ENCODE measurements at regions not wholly inside any gene's neighbourhood (a gene's known extent, or its start where the extent isn't known, plus 50 kb on each side); places are given as distances from the start of the nearest gene placed in this dataset.

DNA sequence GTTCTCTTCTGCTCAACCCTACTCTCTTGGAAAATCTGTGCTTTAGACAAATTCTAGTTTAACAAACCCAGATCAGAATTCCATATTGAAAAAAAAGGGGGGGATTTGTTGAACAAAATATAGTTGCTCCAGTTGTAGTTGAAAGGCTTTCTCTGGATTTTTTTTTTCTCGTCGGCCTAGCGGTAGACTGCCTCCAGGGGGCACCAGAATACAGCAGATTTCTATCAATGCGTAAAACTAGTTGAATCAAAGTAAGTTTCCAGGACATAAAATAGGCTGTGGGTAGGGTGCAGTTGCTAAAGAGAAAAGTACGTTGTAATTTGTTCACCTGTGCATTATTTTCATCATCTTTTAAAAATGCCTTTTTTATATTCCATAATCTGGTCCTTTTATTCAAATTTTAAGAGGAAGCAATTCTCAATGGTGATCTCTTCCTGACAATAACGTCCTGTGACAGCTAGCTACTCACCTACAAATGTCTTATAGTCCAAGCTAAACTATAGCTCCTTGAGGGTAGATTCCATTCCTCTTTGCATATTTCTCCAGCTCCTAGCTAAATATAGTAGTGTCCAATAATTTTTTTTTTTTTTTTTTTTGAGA is 105.4 kb downstream of the PERP start:
- Mint-ChIP-seq H3K27me3 (peaks cover 13% of the 10 kb centered on the region), H3K36me3 (peaks cover under 1% of the 10 kb centered on the region), H3K4me3 (no peak overlapping the region), H3K4me1 (peaks cover 23% of the 10 kb centered on the region), H3K27ac (no peak overlapping the region), H3K9me3 (peaks cover 2% of the 10 kb centered on the region)
- CTCF ChIA-PET: interaction anchor here (0.6 to 6.9 kb wide), 10 partner anchors 21 to 511 kb away, joined by 3 to 69 read pairs (median 4); no protein-coding TSS in a partner anchor
- peak; percentile 76 for DNase-seq

DNA sequence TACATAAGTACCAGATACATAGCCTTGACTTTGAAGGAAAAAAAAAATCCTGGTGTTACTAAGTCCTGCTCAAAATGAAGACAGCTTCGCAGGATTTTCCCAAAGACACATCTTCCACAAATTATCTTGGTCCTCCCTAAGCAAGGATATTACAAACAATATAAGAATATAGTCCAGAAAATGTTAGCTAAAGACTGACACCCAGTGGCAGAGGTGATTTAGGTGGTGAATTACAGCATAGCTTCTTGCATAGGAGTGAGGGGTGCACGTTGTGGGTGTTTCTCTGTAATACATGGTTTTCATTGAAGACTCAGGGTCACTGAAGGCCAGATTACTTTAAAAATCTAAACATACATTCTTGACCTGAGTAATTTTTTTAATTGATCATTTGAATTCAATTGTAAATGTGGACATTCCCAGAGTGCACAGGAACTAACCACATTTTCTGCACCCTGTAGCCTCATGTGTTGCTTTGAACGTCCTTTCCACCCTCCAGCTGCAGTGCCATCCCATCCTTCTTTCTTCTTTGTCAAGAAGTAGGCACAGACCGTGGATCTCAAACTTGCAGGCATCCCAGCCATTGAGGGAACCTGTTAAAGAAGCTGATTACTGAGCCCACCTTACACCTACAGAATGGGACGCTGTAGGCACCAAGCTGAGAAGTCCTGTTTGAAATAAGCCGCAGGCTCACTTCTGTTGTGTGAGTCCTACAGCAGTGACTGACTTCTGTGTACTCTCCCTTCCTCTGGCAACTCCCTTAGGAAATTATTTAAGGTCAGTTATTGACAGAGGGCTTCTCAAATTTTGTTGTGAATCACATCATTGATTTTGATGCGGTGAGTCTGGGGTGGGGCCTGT is 102.6 kb downstream of the PERP start:
- DNase-seq: no peak
- no peaks in the 10 kb centered on the region for H3K36me3 Mint-ChIP-seq

DNA sequence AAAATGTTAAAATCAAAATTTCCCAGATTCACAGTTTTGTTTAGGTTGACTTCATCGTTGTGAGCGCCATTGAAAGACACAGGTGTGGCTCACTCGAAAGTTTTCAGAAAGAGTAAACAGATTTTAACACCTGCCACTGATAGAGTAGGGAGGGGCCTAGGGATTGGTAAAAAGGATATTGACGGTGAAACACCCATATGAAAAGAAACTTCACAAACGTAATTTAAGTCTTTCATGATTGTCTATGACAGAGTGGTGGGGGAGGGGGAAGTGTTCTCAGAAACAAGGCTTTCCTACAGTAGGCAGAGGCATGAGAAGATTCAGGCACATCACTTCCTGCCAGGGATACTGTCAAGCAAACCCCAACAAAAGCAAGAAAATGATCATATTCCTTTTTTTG is 101.4 kb downstream of the PERP start:
- no peak overlapping the region for H3K4me3 Mint-ChIP-seq
- CTCF ChIA-PET: interaction anchor here (0.6 to 6.9 kb wide), 18 partner anchors 11 to 1133 kb away, joined by 3 to 69 read pairs (median 6); no protein-coding TSS in a partner anchor
- H3K36me3 Mint-ChIP-seq: no peaks in the 10 kb centered on the region
- peaks cover 26% of the 10 kb centered on the region for H3K4me1 Mint-ChIP-seq
- no peaks in the 10 kb centered on the region for H3K9me3 Mint-ChIP-seq
- DNase-seq: peak; percentile 35
- H3K27ac Mint-ChIP-seq: peak overlapping the region; percentile 22
- H3K27me3 Mint-ChIP-seq: no peaks in the 10 kb centered on the region

More for the DNA sequence above, 102.6 kb downstream of the PERP start:
- CTCF ChIA-PET: interaction anchor here (0.5 to 6.9 kb wide), 33 partner anchors 8 to 764 kb away, joined by 3 to 69 read pairs (median 4); partner anchors contain the start of gene TNFAIP3
- Mint-ChIP-seq H3K27ac (no peak overlapping the region), H3K4me3 (no peak overlapping the region), H3K27me3 (peaks cover 7% of the 10 kb centered on the region), H3K9me3 (no peaks in the 10 kb centered on the region), H3K4me1 (peaks cover 26% of the 10 kb centered on the region)

DNA sequence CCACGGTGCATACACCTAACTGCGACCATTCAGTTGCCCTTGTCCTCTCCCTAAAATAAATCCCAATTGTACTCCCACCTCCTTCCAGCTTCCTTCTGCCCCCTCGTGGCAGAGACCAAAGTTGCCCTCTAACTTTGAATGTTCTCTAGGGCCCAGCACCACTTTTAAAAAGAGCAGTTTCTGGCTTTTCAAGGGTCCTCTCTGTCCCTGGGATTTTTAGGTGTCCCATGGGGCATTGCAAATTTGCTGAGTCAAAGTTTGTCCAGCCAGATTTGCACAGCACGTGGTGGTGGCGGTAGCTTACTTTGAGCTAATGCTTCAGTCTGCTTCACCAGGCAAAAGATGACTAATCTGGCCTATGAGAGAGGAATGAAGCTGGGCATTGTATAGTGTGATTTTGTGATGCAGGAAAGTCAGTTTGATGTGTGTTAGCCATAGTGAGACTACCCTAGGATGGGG is 100.2 kb downstream of the PERP start:
- Mint-ChIP-seq H3K4me3 (no peak overlapping the region), H3K36me3 (no peaks in the 10 kb centered on the region), H3K4me1 (peaks cover 26% of the 10 kb centered on the region), H3K27ac (no peak overlapping the region), H3K27me3 (no peaks in the 10 kb centered on the region), H3K9me3 (no peaks in the 10 kb centered on the region)
- DNase-seq: peak; percentile 44
- CTCF ChIA-PET: interaction anchor here (0.5 to 6.9 kb wide), 28 partner anchors 9 to 913 kb away, joined by 3 to 69 read pairs (median 4); no protein-coding TSS in a partner anchor

DNA sequence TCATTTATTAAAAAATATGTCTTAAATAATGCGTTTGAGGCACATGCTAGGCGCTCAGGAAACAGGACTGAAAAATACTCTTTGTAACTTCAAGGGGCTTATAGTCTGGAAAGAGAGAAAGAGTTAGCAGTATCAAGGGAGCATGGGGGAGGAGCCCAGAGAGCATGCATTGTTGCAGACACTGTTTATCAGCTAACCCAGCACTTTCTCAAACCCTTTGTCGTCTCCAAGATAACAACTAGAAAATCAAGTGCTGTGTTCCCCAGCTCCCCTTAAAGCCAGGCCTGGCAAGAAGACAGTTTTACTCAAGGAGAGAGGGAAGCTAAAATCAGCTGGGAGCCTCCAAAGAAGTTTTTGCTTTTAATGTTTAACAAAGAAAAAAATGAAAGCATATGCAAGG is 98.4 kb downstream of the PERP start:
- Mint-ChIP-seq H3K27me3 (no peaks in the 10 kb centered on the region), H3K36me3 (no peaks in the 10 kb centered on the region), H3K27ac (no peak overlapping the region), H3K9me3 (no peaks in the 10 kb centered on the region), H3K4me3 (no peak overlapping the region), H3K4me1 (peaks cover 26% of the 10 kb centered on the region)
- CTCF ChIA-PET: interaction anchor here (0.6 to 5.5 kb wide), 5 partner anchors 16 to 512 kb away, joined by 3 to 38 read pairs (median 5); no protein-coding TSS in a partner anchor
- DNase-seq: no peak

DNA sequence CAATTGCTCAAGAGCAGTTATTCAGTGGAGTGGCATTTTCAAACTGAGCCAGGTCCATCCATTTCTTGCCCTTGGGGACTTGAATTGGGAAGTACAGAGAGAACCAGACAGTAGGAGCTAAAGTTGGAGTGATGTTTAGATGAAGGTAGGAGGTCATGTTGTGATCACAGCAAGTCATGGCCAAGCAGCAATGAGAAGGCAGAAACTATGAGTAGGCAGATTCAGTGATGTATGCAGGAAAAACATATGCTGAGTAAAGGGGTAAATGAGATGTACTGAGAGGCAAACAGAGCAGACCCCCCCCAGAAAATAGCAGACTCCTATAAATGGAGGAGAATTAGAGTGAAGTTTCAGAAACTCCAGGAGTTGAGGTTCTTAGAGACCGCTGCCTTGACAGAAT is 95.8 kb downstream of the PERP start:
- Mint-ChIP-seq H3K4me3 (no peak overlapping the region), H3K4me1 (peaks cover 6% of the 10 kb centered on the region), H3K27ac (no peak overlapping the region), H3K9me3 (no peaks in the 10 kb centered on the region), H3K36me3 (no peaks in the 10 kb centered on the region), H3K27me3 (no peaks in the 10 kb centered on the region)
- CTCF ChIA-PET: interaction anchor here (1.5 kb wide), 1 partner anchor 95 kb away, joined by 3 read pairs; no protein-coding TSS in a partner anchor
- DNase-seq: no peak

DNA sequence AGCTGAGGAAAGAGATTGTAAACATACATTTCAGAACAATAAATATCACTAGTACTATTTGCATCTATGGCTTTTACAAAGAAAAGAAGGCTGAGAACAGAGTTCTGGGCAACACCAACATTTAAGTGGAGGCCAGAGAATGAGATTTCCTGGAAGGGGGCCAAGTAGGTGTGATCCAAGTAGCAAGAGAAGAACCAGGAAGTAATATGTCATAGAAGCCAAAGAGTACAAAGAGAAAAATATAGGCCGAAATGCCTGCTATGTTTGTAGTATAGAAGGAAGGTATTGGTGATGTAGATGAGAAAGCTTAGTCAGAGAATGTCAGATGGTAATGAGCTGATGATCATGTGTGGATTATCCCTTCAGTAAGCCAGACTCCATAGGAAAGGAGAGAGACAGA is 94.5 kb downstream of the PERP start:
- Mint-ChIP-seq H3K9me3 (no peaks in the 10 kb centered on the region), H3K27ac (no peak overlapping the region), H3K4me1 (peaks cover 2% of the 10 kb centered on the region), H3K27me3 (peaks cover 5% of the 10 kb centered on the region), H3K36me3 (no peaks in the 10 kb centered on the region), H3K4me3 (no peak overlapping the region)
- CTCF ChIA-PET: interaction anchor here (0.9 to 1.2 kb wide), 3 partner anchors 8 to 384 kb away, joined by 3 to 4 read pairs (median 3); no protein-coding TSS in a partner anchor
- peak; percentile 25 for DNase-seq

DNA sequence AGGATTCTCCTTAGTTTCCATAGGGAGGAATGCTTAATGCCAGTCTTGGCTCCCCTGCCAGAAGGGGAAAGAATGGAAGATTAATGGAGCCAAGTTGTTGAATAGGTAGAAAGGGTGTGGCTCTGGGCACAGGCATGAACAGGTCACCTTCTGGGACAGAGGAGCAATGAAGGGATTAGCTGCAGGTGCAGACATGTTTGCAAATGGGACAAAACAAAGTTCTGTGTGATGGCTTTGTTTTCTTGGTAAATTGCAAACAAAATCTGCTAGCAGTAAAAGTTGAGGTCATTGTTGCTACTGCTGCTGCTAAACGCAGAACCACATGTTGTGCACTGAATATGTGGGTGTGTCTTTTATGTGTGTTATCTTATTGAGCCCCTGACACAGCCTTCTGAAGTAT is 93.3 kb downstream of the PERP start:
- CTCF ChIA-PET: no interaction called here
- no peaks in the 10 kb centered on the region for H3K36me3 Mint-ChIP-seq
- no peak for DNase-seq
- H3K4me3 Mint-ChIP-seq: no peak overlapping the region
- peaks cover 5% of the 10 kb centered on the region for H3K27me3 Mint-ChIP-seq
- H3K4me1 Mint-ChIP-seq: peaks cover 2% of the 10 kb centered on the region
- no peak overlapping the region for H3K27ac Mint-ChIP-seq
- H3K9me3 Mint-ChIP-seq: no peaks in the 10 kb centered on the region

DNA sequence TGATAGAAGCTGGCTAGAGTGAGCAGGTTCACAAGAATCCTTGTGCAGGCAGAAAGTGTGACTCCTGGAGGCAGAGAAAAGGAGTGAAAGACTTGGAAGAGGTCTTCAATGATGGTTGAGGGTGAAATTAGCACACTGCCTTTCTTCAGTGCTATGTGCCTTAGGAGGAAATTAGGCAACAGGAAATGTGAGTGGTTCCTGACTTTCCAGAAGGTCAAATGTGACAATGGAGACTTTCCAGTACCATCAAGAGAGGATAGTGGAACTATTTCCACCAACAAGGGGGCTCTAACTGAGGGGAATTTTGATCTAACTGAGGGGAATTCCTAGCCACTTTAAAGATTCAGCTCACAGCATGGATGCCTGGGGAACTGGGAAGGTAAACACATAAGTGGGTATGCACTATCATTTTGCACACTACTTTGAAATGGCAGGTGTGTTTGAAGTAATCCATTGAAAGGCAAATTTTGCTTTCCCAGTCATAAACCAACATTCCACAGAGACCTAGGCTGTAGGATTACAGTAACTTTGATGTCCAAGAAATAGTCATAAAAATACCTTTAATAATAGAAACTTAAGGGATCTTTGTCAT is 90.0 kb downstream of the PERP start:
- H3K4me1 Mint-ChIP-seq: no peaks in the 10 kb centered on the region
- H3K4me3 Mint-ChIP-seq: no peak overlapping the region
- H3K27me3 Mint-ChIP-seq: peaks cover 5% of the 10 kb centered on the region
- H3K9me3 Mint-ChIP-seq: no peaks in the 10 kb centered on the region
- H3K36me3 Mint-ChIP-seq: no peaks in the 10 kb centered on the region
- CTCF ChIA-PET: interaction anchor here (4.0 kb wide), 1 partner anchor 12 kb away, joined by 21 read pairs; no protein-coding TSS in a partner anchor
- no peak for DNase-seq
- H3K27ac Mint-ChIP-seq: no peak overlapping the region

DNA sequence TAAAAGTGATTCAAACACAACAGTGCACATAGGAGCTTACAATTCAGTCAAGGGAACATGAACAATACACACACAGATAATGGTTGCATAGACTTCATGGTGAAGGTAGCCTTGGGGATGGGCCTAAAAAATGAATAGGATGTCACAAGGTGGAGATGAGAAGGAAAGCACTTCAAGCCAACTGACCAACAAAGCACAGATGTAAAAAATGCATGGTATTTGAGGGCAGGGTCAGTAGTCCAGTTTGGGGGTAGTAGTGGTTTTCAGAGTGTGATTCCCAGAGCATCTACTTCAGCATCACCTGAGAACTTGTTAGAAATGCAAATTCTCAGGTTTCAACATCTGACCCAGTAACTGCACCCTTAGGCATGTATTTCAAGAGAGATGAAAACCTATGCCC is 88.9 kb downstream of the PERP start:
- Mint-ChIP-seq H3K36me3 (no peaks in the 10 kb centered on the region), H3K4me1 (no peaks in the 10 kb centered on the region), H3K27me3 (peaks cover 9% of the 10 kb centered on the region), H3K27ac (no peak overlapping the region), H3K9me3 (no peaks in the 10 kb centered on the region), H3K4me3 (no peak overlapping the region)
- CTCF ChIA-PET: interaction anchor here (4.0 kb wide), 1 partner anchor 13 kb away, joined by 21 read pairs; no protein-coding TSS in a partner anchor
- DNase-seq: no peak

DNA sequence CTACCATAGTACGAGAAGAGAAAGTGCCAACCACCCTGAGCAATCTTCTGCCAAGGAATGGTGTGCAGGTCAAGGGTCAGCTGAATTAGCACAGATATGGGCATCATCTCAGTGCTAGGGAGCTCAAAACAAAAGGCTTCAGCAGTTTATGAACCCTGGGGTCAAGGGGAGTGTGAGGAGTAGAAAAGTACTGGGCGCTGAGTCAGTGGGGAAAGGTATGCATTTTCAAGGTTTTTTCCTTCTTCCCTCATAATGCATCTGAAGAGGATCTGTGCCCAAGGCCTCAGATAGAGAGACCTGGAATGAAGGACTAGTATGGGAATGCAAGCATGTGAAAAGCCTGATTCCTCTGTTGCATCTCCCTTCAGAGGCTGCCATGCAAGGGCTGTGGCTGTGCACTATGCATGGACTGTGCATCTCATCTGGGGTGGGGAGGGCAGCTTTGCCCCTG is 81.7 kb downstream of the PERP start:
- CTCF ChIA-PET: interaction anchor here (0.7 to 1.3 kb wide), 2 partner anchors 17 to 21 kb away, joined by 3 read pairs; no protein-coding TSS in a partner anchor
- no peak overlapping the region for H3K27ac Mint-ChIP-seq
- H3K36me3 Mint-ChIP-seq: no peaks in the 10 kb centered on the region
- peaks cover 10% of the 10 kb centered on the region for H3K27me3 Mint-ChIP-seq
- DNase-seq: no peak
- no peak overlapping the region for H3K4me3 Mint-ChIP-seq
- H3K4me1 Mint-ChIP-seq: no peaks in the 10 kb centered on the region
- H3K9me3 Mint-ChIP-seq: no peaks in the 10 kb centered on the region

DNA sequence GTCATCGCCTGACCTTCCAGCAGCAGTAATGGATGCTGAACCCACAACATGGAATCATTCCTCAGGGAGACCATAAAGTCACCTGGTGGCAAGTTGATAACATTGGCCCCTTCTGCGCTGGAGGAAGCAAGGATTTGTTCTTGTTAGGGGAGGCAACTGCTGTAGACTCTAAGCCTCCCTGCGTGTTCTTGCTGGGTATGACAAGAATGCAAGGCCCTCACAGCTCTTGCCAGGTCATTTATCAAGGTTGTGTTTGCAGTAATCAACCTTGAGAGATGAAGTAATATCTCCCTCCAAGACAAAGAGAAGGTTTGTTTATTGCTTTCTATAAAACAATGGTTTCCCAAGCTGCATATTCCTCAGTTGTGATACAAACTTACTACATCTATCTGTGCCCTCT is 80.9 kb downstream of the PERP start:
- Mint-ChIP-seq H3K4me1 (no peaks in the 10 kb centered on the region), H3K27ac (no peak overlapping the region), H3K27me3 (peaks cover 10% of the 10 kb centered on the region), H3K9me3 (no peaks in the 10 kb centered on the region), H3K36me3 (no peaks in the 10 kb centered on the region), H3K4me3 (no peak overlapping the region)
- no peak for DNase-seq
- CTCF ChIA-PET: interaction anchor here (0.9 kb wide), 1 partner anchor 88 kb away, joined by 3 read pairs; no protein-coding TSS in a partner anchor

DNA sequence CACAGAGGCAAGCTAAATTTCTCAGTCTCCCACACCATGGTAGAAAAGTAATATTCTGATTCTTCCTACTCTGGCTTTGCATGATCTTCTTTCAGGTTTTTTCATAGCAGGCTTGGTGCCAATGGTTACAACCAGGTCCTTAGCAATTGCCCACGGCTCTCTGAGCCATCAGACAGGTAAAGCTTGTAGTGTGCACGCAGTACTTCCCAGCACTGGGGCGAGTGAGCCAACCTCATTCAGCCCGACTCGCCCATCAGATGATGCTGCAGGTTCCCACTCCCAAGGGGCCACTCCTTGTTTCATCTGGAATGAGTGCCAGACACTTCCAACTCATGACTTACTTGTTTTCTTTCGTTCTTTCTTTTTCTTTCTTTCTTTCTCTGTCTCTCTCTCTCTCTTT is 78.3 kb downstream of the PERP start:
- CTCF ChIA-PET: no interaction called here
- no peaks in the 10 kb centered on the region for H3K36me3 Mint-ChIP-seq
- no peak for DNase-seq

DNA sequence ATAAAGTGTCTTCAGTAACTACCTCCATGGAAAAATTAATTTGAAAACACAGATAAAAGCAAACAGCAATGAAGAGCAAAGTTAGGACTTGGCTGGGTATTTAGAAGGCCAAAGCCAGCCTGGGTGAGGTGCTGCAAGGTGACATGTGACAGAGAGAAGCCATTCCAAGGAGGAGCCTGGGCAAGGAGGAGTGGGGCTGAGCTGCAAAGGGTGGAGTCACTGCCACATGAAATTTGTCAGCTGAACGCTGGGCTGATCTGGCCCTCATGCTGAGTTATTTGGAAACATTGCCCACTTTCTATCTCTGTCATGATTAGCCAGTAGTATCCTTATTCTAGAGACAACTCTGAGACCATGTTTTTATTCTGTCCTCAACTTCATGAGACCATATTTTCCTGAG is 76.3 kb downstream of the PERP start:
- no peak for DNase-seq
- no peak overlapping the region for H3K4me3 Mint-ChIP-seq
- CTCF ChIA-PET: no interaction called here
- H3K36me3 Mint-ChIP-seq: no peaks in the 10 kb centered on the region
- H3K4me1 Mint-ChIP-seq: no peaks in the 10 kb centered on the region
- H3K27ac Mint-ChIP-seq: no peak overlapping the region
- peaks cover 6% of the 10 kb centered on the region for H3K27me3 Mint-ChIP-seq
- H3K9me3 Mint-ChIP-seq: no peaks in the 10 kb centered on the region

More for the DNA sequence above, 78.3 kb downstream of the PERP start:
- Mint-ChIP-seq H3K27me3 (peaks cover 6% of the 10 kb centered on the region), H3K4me1 (no peaks in the 10 kb centered on the region), H3K4me3 (no peak overlapping the region), H3K27ac (no peak overlapping the region), H3K9me3 (no peaks in the 10 kb centered on the region)

Data from activated naive CD4-positive, alpha-beta T cell treated with anti-CD3 and anti-CD28 coated beads, Interleukin-2, amount 10 ng/mL, durations not matched to agents 7 days and 5 days (primary cell).